Testis (tissue), 2 donors: ENCODE measurements at regions not wholly inside any gene's neighbourhood (a gene's known extent, or its start where the extent isn't known, plus 50 kb on each side); places are given as distances from the start of the nearest gene placed in this dataset.

Experiments used
- CTCF ChIP-seq, 3 experiments: fragments of 450-650 bp in 2 of 3; fragments of 200-600 bp in 1 of 3; sonication (generic) in 1 of 3; IDR thresholded peaks; one replicate each; pipeline ENCODE4 v1.5.1; 2016 to 2019; ENCODE audit warnings: antibody characterized with exemption in 3 of 3, mild to moderate bottlenecking in 2 of 3, moderate library complexity in 1 of 3
- POLR2A ChIP-seq: fragments of 450-650 bp; IDR thresholded peaks from one replicate; pipeline ENCODE4 v1.6.1; 2017; ENCODE audit warnings: antibody characterized with exemption, mild to moderate bottlenecking, moderate library complexity

GRCh38 chr3:104596551-104596950 lies 770.2 kb upstream of the ALCAM start:
- TF ChIP-seq POLR2A = no peak
- TF ChIP-seq CTCF (IDR thresholded peaks at IDR 0.05) = peak in 2 of 3 experiments; percentile 16 to 32
